ENCODE measurements at regions not wholly inside any gene's neighbourhood (a gene's known extent, or its start where the extent isn't known, plus 50 kb on each side); places are given as distances from the start of the nearest gene placed in this dataset.
"Not testable (repeated sequence)": the region's sequence is repeated elsewhere in the genome, so short reads cannot be mapped to it uniquely, and the experiment has no call there.

GRCh38 chr11:127790592-127790991 is 790.0 kb upstream of the KIRREL3 start:
- H3K9me3 ChIP-seq (replicated peaks) = peaks cover 5% of the 10 kb centered on the region
- no peaks in the 10 kb centered on the region for H3K36me3 ChIP-seq
- H3K4me1 ChIP-seq = no peaks in the 10 kb centered on the region
- no peak for TF ChIP-seq CTCF (IDR thresholded peaks at IDR 0.05; ENCODE audit: borderline replicate concordance)
- H3K27me3 ChIP-seq (ENCODE audit: low read depth) = no peaks in the 10 kb centered on the region
- no peak for DNase-seq
- intact Hi-C loops (cut with micrococcal nuclease) = no loop called here
- H3K27ac ChIP-seq (replicated peaks) = no peak overlapping the region
- H3K4me3 ChIP-seq = no peak overlapping the region

- H3K9me3 ChIP-seq (replicated peaks) = peaks cover 5% of the 10 kb centered on the region
- intact Hi-C loops (cut with micrococcal nuclease) = no loop called here
- H3K36me3 ChIP-seq = no peaks in the 10 kb centered on the region
- DNase-seq = no peak
- H3K27me3 ChIP-seq (ENCODE audit: low read depth) = no peaks in the 10 kb centered on the region
- peak; percentile 29 for TF ChIP-seq CTCF (IDR thresholded peaks at IDR 0.05; ENCODE audit: borderline replicate concordance)
- H3K27ac ChIP-seq (replicated peaks) = no peak overlapping the region
- no peak overlapping the region for H3K4me3 ChIP-seq
- no peaks in the 10 kb centered on the region for H3K4me1 ChIP-seq
Measured at GRCh38 chr11:127789927-127790326, 789.4 kb upstream of the KIRREL3 start.

- DNase-seq; H3K27ac ChIP-seq (replicated peaks); H3K27me3 ChIP-seq (ENCODE audit: low read depth); H3K36me3 ChIP-seq; H3K9me3 ChIP-seq (replicated peaks); intact Hi-C loops (cut with micrococcal nuclease); H3K4me1 ChIP-seq; H3K4me3 ChIP-seq: not testable (repeated sequence)
Measured at GRCh38 chr11:127772938-127773337, 772.4 kb upstream of the KIRREL3 start.

GRCh38 chr11:127768931-127769330 is 768.4 kb upstream of the KIRREL3 start:
- intact Hi-C loops (cut with micrococcal nuclease); H3K36me3 ChIP-seq; H3K4me3 ChIP-seq; H3K27ac ChIP-seq (replicated peaks); H3K9me3 ChIP-seq (replicated peaks); DNase-seq; H3K4me1 ChIP-seq; H3K27me3 ChIP-seq (ENCODE audit: low read depth): not testable (repeated sequence)

GRCh38 chr11:127766734-127767133 is 766.2 kb upstream of the KIRREL3 start:
- Histone ChIP-seq H3K9me3 (replicated peaks) (no peaks in the 10 kb centered on the region), H3K27ac (replicated peaks) (peak overlapping the region; percentile 56), H3K4me3 (no peak overlapping the region), H3K27me3 (ENCODE audit: low read depth) (no peaks in the 10 kb centered on the region), H3K4me1 (peaks cover 4% of the 10 kb centered on the region), H3K36me3 (no peaks in the 10 kb centered on the region)
- no peak for DNase-seq
- intact Hi-C loops (cut with micrococcal nuclease) = no loop called here
- no peak for TF ChIP-seq CTCF (IDR thresholded peaks at IDR 0.05; ENCODE audit: borderline replicate concordance)

GRCh38 chr11:127738771-127739286 is 738.3 kb upstream of the KIRREL3 start:
- H3K36me3 ChIP-seq = no peaks in the 10 kb centered on the region
- intact Hi-C loops (cut with micrococcal nuclease) = no loop called here
- peaks cover 8% of the 10 kb centered on the region for H3K4me1 ChIP-seq

More at GRCh38 chr11:127738771-127739286, 738.3 kb upstream of the KIRREL3 start:
- no peak for TF ChIP-seq CTCF (IDR thresholded peaks at IDR 0.05; ENCODE audit: borderline replicate concordance)
- no peak for DNase-seq
- no peaks in the 10 kb centered on the region for H3K9me3 ChIP-seq (replicated peaks)
- H3K4me3 ChIP-seq = no peak overlapping the region
- no peak overlapping the region for H3K27ac ChIP-seq (replicated peaks)
- H3K27me3 ChIP-seq (ENCODE audit: low read depth) = no peaks in the 10 kb centered on the region

Measured in left ventricle myocardium inferior (tissue), 1 donor.